Stimulated activated naive CD8-positive, alpha-beta T cell treated with anti-CD3 and anti-CD28 coated beads, Interleukin-15, Interleukin-2, amounts not matched to agents 100 U/mL and 50 U/mL, for 24 hours (primary cell): ENCODE measurements at regions not wholly inside any gene's neighbourhood (a gene's known extent, or its start where the extent isn't known, plus 50 kb on each side); places are given as distances from the start of the nearest gene placed in this dataset.
"Not testable (repeated sequence)": the region's sequence is repeated elsewhere in the genome, so short reads cannot be mapped to it uniquely, and the experiment has no call there.

Experiments used
- ATAC-seq: fragments of 150-1000 bp; cut with Tn5 transposase; one replicate; pipeline ENCODE4 v1.10.0; 2021
- DNase-seq: peaks from one replicate; pipeline ENCODE4 v3.0.0; 2021

- DNase-seq (no peak), ATAC-seq (no peak)
Observed at GRCh38 chr2:20949256-20949655, 94.6 kb downstream of the APOB start.

GRCh38 chr2:20946468-20946867, 97.4 kb downstream of the APOB start:
- no peak for ATAC-seq
- no peak for DNase-seq

DNA sequence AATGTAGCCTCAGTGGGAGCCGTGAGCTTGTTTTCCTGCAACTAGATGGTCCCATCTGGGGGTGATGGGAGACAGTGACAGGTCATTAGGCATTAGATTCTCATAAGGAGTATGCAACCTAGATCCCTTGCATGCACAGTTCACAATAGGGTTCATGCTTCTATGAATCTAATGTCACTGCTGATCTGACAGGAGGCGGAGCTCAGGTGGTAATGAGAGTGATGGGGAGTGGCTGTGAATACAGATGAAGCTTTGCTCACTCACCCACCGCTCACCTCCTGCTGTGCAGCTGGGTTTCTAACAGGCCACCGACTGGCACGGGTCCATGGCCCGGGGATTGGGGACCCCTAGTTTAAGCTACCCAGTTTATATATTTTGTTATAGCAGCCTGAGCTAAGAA, 100.2 kb downstream of the APOB start:
- DNase-seq = not testable (repeated sequence)

DNA sequence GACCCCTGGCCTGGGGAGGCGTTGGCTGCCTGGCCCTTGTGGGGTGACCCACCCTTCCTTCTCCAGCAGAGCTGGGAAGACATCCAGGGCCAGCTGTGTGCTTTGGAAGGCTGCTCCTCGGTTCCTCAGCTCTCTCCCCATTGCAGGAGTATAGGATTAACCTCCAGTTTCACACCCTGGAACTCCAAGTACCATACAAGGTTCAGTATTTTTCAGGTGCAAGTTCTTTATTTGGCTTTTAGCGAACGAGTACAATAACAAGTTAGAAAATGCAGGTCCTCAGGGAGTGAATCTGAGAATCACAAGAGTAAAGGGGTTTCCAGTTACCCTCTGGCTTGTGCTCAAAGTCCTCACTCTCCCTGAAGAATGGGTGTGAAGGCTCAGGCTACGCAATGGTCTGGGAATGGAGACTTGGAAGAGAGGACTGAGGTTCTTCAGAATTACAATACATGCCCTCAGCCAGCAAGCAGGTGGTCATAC, 101.2 kb downstream of the APOB start:
- no peak for ATAC-seq
- DNase-seq = no peak

More for the DNA sequence above, 100.2 kb downstream of the APOB start:
- ATAC-seq = not testable (repeated sequence)

GRCh38 chr2:20940856-20941255, 103.0 kb downstream of the APOB start:
- ATAC-seq (no peak), DNase-seq (no peak)

DNA sequence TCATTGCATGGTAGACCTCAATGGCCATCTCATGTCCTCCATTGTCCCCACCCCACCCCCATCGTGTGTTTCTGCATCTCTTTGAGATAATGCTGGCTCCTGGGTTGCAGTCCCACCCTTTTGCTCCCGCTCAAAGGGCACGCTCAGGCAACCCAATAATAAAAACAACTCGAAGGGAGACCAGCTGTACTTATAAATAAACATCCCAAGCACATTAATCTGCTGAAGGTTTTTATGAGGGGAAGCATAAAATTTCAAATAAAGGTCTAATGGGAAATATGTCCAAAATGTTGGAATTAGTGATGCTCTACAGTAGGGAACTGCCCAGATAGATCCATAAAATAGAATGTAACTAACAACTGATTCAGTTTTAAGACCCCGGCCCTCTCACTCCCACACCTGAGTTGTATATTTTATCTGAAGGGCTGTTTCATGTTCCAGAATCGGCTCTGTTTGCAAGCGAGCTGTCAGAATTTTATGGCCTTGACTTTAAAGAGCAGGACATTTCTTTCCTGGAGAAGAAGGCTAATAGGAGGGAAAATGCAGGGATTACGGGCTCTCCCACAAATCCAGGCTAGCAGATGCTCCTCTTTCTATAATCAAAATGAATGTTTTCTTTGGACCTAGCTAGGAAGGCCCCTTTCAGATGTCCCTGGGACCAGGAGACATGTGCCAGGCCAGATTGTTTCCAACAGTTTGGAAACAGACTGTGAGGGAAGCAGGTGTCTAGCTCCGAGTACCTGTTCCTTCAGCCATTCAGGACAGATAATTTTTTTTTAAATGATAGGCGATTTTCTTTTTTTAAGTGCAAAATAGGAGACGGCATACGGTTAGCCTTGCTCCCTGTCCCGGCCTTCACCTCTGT, 103.7 kb downstream of the APOB start:
- no peak for DNase-seq

GRCh38 chr2:20937353-20937752, 106.5 kb downstream of the APOB start:
- ATAC-seq (no peak), DNase-seq (no peak)

More for the DNA sequence above, 103.7 kb downstream of the APOB start:
- no peak for ATAC-seq

GRCh38 chr2:20935168-20935775, 108.6 kb downstream of the APOB start:
- ATAC-seq (no peak), DNase-seq (no peak)

GRCh38 chr2:20934236-20934635, 109.6 kb downstream of the APOB start:
- ATAC-seq (no peak), DNase-seq (no peak)

DNA sequence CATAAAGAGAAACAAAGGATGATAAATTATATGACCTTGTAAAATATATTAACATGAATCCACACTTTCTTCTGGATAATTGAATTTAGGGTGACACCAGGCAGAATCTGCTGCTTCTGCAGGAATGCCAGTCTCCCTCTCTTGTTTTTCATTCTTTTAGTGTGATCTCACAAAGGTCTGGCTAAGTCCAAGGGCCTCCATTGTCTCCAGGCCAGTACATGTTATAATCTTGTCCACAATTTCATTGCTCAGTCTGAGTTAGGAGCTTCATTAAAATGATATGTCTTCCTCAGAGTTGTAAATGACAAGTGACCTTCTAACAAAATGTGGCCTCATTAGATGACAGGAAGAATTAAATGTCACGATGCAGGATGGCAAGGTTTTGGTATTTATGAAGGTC, 110.2 kb downstream of the APOB start:
- DNase-seq (no peak), ATAC-seq (no peak)

- ATAC-seq = no peak
- DNase-seq = no peak
Observed at GRCh38 chr2:20931346-20931745, 108.4 kb upstream of the LDAH start.

DNA sequence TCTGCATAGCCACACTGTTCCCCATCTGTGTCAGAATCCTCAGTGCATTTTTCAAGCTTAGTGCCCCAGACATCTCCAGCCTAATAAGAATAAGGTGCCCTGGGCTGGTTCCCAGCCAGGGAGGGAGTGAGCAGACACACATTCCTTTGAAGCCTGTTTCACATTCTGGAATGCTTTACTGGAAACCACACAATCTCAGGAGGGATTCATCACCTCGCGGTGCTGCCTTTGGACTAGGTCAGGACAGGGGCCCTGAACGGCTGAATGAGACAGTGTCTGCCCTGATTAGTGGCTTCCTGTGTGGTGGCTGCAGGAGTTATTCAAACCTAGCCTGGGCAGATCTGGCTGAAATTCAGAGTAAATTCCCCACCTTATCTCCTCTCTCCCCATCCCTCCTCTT, 108.0 kb upstream of the LDAH start:
- DNase-seq (no peak), ATAC-seq (no peak)

DNA sequence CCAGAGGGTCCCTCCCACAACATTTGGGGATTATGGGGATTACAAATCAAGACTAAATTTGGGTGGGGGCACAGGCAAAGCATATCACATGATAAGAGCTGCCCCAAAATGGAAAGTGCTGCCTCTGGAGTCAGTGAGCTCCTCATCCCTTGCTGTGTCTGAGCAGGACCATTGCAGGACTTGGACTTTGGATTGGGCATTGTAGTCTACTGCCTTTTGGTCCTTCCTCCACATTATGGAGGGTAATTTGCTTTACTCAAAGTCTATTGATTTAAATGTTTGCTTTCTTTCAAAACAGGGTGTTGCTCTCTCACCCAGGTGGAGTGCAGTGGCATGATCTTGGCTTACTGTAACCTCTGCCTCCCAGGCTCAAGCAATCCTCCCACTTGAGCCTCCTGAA, 106.8 kb upstream of the LDAH start:
- no peak for DNase-seq
- ATAC-seq = no peak

DNA sequence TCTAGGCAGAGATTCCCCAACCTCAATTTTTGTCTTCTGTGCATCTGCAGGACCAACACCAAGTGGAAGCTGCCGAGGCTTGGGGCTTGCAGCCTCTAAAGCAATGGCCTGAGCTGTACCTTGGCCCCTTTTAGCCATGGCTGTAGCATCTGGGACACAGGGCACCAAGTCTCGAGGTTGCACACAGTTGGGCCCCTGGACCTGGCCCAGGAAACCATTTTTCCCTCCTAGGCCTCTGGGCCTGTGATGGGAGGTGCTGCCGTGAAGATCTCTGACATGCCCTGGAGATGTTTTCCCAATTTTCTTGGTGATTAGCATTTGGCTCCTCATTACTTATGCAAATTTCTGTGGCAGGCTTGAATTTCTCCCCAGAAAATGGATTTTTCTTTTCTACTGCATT, 105.7 kb upstream of the LDAH start:
- ATAC-seq (no peak), DNase-seq (no peak)

- no peak for ATAC-seq
- peak; percentile 7 for DNase-seq
Observed at GRCh38 chr2:20925265-20925889, 102.5 kb upstream of the LDAH start.

- ATAC-seq (no peak), DNase-seq (no peak)
Observed at GRCh38 chr2:20919297-20919800, 96.4 kb upstream of the LDAH start.

DNA sequence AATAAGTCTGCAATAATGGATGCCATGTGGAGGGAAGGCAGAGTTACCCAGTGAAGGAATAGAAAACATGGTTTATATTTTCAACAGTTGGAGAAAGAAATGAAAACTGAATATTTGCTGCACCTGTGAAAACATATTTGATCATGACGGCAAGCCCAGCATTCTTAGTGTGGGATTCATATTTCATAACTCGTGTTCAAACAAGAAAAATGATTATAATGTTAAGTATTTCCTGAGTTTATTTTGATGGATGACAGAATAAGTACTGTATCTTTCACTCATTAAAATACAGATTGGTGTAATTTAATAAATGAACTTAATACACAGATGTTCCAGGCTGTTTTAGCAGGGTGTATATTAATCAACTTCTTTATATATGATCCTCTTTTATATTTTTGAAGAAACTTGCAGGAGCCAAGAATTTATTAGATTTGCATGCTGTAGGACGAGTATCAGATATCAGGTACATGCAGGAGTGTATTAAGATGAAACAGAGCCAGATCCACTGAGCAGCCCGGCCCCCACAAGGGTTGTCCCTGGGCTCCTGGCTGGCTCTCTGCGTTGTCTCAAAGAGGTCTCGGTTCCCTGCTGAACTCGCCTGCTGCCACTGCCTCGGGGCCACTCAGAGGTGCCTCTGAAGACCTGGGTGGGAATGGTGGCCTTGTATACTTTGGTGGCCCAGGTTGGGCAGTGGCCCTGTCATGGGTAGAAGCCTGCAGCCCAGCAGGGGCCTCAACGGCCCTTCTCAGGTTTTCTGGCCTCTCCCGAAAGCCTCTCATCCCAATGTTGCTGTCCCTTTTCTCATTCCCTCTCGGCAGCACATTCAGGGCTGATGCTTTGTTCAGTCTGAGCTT, 95.0 kb upstream of the LDAH start:
- DNase-seq (no peak), ATAC-seq (no peak)

DNA sequence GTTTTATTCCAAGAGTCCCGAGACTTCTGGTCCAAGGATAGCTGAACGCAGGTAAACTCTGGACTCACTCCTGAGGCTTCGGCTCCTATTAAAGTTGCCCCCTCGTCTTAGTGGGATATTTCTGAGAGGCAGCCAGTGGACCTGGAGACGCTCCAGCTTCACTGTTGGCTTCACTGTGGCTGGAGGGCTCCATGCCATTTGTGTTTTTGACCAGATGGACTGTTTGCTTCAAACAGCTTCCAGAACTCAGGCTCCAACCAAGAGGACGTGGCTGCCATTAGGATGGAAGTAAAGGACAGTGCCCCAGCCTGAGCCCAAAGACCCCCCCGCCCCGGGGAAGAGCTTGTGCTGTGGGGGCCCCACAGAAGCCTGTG, 94.4 kb upstream of the LDAH start:
- ATAC-seq = no peak

DNA sequence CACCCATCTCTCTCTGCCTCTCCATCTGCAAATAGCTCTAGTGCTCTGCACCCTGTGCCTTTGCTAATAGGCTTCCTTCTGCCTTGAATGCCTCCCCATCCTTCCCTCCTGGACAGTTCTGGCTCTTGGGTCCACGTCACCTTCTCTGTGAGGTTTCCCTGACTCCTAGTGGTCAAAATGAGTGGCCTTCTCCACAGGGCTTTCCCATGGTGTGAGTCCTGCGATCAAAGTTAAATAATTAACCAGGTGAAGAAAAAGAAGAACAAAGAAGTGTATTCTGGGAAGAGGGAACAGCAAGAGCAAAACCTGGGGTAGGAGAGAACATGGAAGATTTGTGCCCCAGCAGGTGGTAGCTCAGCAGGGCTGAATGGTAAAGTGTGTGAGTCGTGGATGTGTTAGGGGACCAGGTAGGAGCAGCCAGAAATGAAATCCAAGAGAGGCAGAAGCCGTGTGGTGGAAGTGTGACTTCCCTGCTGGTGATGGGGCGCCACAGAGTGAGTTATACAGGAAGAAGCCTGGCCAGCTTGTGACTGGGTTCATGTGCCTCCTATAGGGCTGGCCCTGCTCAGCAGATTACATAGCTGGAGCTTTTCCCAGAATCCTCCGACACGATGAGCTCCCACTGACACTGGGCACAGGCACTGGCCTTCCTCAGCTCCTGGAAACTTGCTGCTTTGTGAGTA, 93.8 kb upstream of the LDAH start:
- DNase-seq = no peak
- no peak for ATAC-seq

More for the DNA sequence above, 94.4 kb upstream of the LDAH start:
- DNase-seq = no peak

- DNase-seq = no peak
- no peak for ATAC-seq
Observed at GRCh38 chr2:20915271-20915670, 92.4 kb upstream of the LDAH start.

DNA sequence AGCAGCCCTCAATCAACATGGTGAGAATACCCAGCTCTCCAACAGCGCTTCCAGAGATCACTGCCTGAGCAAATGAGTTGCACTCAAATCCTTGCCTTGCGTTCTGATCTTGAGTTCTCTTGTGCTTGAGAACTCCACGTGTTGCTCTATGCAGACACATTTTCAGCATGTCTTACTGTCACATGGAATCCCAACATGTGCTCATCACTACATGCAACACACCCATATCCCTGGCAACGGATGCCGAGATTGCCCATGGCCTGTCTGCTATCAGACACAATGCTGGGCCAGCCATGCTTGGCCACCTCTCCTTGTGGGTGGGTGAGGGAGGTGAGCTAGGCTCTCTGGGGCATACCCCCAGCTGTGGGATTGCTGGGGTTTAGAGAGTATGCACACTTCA, 91.9 kb upstream of the LDAH start:
- DNase-seq (no peak), ATAC-seq (no peak)
